ENCODE measurements at regions not wholly inside any gene's neighbourhood (a gene's known extent, or its start where the extent isn't known, plus 50 kb on each side); places are given as distances from the start of the nearest gene placed in this dataset.

DNA sequence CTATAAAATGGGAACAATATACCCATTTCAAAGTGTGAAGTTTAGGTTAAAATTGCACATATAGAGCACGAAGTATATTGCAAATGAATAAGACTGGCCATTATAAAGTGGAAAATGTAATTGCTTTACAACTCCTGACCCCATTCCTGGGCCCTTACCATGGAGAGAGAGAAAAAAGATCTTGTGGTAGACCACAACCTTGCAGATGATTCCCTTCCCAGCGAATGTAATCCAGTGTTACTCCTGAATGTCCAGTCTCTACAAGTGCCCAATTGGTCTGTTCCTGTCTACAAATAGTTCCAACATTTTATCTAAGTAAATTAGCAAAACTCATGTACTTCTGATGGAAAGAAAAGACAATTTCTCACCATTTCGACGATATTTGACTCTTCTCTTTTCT, 184.1 kb upstream of the LNX1 start:
- TF ChIP-seq, protein P1, sequence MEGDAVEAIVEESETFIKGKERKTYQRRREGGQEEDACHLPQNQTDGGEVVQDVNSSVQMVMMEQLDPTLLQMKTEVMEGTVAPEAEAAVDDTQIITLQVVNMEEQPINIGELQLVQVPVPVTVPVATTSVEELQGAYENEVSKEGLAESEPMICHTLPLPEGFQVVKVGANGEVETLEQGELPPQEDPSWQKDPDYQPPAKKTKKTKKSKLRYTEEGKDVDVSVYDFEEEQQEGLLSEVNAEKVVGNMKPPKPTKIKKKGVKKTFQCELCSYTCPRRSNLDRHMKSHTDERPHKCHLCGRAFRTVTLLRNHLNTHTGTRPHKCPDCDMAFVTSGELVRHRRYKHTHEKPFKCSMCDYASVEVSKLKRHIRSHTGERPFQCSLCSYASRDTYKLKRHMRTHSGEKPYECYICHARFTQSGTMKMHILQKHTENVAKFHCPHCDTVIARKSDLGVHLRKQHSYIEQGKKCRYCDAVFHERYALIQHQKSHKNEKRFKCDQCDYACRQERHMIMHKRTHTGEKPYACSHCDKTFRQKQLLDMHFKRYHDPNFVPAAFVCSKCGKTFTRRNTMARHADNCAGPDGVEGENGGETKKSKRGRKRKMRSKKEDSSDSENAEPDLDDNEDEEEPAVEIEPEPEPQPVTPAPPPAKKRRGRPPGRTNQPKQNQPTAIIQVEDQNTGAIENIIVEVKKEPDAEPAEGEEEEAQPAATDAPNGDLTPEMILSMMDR (IDR thresholded peaks at IDR 0.05; ENCODE audit: insufficient read depth, low read length), result no peak
- TF ChIP-seq, protein P2, sequence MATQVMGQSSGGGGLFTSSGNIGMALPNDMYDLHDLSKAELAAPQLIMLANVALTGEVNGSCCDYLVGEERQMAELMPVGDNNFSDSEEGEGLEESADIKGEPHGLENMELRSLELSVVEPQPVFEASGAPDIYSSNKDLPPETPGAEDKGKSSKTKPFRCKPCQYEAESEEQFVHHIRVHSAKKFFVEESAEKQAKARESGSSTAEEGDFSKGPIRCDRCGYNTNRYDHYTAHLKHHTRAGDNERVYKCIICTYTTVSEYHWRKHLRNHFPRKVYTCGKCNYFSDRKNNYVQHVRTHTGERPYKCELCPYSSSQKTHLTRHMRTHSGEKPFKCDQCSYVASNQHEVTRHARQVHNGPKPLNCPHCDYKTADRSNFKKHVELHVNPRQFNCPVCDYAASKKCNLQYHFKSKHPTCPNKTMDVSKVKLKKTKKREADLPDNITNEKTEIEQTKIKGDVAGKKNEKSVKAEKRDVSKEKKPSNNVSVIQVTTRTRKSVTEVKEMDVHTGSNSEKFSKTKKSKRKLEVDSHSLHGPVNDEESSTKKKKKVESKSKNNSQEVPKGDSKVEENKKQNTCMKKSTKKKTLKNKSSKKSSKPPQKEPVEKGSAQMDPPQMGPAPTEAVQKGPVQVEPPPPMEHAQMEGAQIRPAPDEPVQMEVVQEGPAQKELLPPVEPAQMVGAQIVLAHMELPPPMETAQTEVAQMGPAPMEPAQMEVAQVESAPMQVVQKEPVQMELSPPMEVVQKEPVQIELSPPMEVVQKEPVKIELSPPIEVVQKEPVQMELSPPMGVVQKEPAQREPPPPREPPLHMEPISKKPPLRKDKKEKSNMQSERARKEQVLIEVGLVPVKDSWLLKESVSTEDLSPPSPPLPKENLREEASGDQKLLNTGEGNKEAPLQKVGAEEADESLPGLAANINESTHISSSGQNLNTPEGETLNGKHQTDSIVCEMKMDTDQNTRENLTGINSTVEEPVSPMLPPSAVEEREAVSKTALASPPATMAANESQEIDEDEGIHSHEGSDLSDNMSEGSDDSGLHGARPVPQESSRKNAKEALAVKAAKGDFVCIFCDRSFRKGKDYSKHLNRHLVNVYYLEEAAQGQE (IDR thresholded peaks at IDR 0.05; ENCODE audit: insufficient replicate concordance, low read depth), result no peak
- TF ChIP-seq GABPA (IDR thresholded peaks at IDR 0.05; ENCODE audit: low read depth) (no peak), POLR2AphosphoS5 (IDR thresholded peaks at IDR 0.05; ENCODE audit: low read depth) (no peak)
